NB4 (cell line): ENCODE measurements at regions not wholly inside any gene's neighbourhood (a gene's known extent, or its start where the extent isn't known, plus 50 kb on each side); places are given as distances from the start of the nearest gene placed in this dataset.

ENCODE experiments used
- DNase-seq: peaks from one replicate; pipeline ENCODE4 v3.0.0; 2010; ENCODE audit warnings: low read depth
- H3K4me3 ChIP-seq: one replicate; pipeline ENCODE4 v1.5.1; 2011; ENCODE audit warnings: mild to moderate bottlenecking, low read depth, low read length, moderate library complexity
- MYC ChIP-seq: IDR thresholded peaks from 2 replicates; pipeline ENCODE4 v1.6.1; 2011; ENCODE audit warnings: low read depth, low read length
- POLR2A ChIP-seq: IDR thresholded peaks from 2 replicates; pipeline ENCODE4 v1.6.1; 2011; ENCODE audit warnings: mild to moderate bottlenecking; ENCODE audit not compliant: insufficient read length; ENCODE audit errors: extremely low read depth
- TF ChIP-seq, protein P1 (sequence below): IDR thresholded peaks from one replicate; pipeline ENCODE4 v1.5.1; 2012; ENCODE audit warnings: low read depth, low read length
- TF ChIP-seq, protein P2 (sequence below): IDR thresholded peaks from 2 replicates; pipeline ENCODE4 v1.6.1; 2011; ENCODE audit warnings: low read depth, low read length

GRCh38 chr2:150222942-150223341 lies 264.5 kb downstream of the RND3 start:
- DNase-seq: no peak
- H3K4me3 ChIP-seq: no peak overlapping the region
- TF ChIP-seq POLR2A (no peak), MYC (no peak)
- TF ChIP-seq, protein P1, sequence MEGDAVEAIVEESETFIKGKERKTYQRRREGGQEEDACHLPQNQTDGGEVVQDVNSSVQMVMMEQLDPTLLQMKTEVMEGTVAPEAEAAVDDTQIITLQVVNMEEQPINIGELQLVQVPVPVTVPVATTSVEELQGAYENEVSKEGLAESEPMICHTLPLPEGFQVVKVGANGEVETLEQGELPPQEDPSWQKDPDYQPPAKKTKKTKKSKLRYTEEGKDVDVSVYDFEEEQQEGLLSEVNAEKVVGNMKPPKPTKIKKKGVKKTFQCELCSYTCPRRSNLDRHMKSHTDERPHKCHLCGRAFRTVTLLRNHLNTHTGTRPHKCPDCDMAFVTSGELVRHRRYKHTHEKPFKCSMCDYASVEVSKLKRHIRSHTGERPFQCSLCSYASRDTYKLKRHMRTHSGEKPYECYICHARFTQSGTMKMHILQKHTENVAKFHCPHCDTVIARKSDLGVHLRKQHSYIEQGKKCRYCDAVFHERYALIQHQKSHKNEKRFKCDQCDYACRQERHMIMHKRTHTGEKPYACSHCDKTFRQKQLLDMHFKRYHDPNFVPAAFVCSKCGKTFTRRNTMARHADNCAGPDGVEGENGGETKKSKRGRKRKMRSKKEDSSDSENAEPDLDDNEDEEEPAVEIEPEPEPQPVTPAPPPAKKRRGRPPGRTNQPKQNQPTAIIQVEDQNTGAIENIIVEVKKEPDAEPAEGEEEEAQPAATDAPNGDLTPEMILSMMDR: no peak
- TF ChIP-seq, protein P2, sequence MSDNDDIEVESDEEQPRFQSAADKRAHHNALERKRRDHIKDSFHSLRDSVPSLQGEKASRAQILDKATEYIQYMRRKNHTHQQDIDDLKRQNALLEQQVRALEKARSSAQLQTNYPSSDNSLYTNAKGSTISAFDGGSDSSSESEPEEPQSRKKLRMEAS: no peak

GRCh38 chr2:150222379-150222778 lies 265.1 kb downstream of the RND3 start:
- H3K4me3 ChIP-seq: no peak overlapping the region
- TF ChIP-seq, protein P2: no peak
- TF ChIP-seq, protein P1: no peak
- TF ChIP-seq POLR2A (no peak), MYC (no peak)

DNA sequence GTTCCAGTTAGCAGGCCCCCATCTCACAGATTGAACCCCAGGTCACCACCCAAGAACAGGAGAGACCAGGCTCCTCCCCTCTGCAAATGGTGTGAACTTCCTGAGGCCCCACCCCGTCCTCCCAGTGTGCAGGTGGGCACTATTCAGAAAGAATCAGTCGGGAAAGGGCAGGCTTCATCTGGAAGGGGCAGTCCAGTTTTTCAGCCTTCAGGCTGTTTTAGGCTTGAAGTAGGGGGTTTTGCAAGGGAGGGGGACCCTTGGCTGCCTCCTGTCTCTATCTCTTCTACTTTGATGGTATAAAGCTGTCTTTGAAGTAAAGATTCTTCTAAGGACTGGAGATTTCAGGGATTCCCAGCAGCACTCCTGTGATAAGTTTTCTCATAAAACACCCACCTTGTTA lies 267.6 kb downstream of the RND3 start:
- H3K4me3 ChIP-seq: no peak overlapping the region
- TF ChIP-seq, protein P2: no peak
- no peak for TF ChIP-seq POLR2A
- TF ChIP-seq MYC: no peak
- TF ChIP-seq, protein P1: no peak

More at GRCh38 chr2:150222379-150222778, 265.1 kb downstream of the RND3 start:
- DNase-seq: no peak

GRCh38 chr2:150215041-150215440 lies 272.4 kb downstream of the RND3 start:
- no peak for DNase-seq
- TF ChIP-seq, protein P2: no peak
- TF ChIP-seq, protein P1: no peak
- TF ChIP-seq MYC (no peak), POLR2A (no peak)

More for the DNA sequence above, 267.6 kb downstream of the RND3 start:
- no peak for DNase-seq

DNA sequence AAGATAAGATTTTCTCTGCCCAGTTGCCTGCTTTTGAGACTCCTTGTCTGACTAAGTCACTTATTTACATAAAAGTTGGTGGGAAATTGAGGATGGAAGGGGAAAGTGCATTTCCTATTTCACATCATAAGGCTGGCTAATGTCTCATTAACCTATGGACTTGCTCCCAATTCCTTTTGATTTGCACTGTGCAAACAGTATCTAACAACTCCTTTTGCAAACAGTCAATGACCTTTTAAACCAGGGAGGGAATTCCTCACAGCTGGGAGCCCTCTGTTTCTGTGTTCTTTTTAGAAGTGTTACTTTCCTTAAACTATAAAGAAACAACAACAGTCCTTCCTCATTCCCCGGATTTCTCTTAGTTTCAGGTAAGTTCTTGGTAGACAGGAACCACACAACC lies 272.8 kb downstream of the RND3 start:
- no peak for DNase-seq
- no peak overlapping the region for H3K4me3 ChIP-seq
- TF ChIP-seq, protein P1: no peak
- TF ChIP-seq MYC (no peak), POLR2A (no peak)
- TF ChIP-seq, protein P2: no peak

More at GRCh38 chr2:150215041-150215440, 272.4 kb downstream of the RND3 start:
- no peak overlapping the region for H3K4me3 ChIP-seq

DNA sequence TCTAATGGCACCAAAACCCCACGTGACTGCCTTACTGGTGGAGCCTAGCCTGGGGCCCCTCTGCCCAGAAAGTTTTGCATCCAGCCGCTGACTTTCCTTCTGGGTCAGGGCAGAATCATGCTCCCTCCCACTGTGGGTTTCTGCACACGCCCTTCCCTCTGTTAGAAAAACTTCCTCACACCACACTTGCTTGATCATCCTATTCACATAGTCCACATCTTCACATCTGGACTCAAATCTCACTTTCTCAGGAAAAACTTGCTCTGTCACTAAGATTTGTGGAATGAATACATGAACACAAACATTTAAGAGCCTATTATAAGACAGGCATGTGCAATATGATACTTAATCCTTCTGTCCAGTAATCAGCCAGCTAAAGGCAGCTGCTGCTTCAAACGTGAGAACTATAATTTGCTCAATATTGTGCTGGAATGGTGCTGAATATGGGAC lies 274.7 kb downstream of the RND3 start:
- DNase-seq: no peak
- TF ChIP-seq, protein P2: no peak
- TF ChIP-seq POLR2A: no peak
- TF ChIP-seq MYC: no peak
- TF ChIP-seq, protein P1: no peak
- no peak overlapping the region for H3K4me3 ChIP-seq
